Colonic mucosa (tissue), 4 donors: ENCODE measurements at regions not wholly inside any gene's neighbourhood (a gene's known extent, or its start where the extent isn't known, plus 50 kb on each side); places are given as distances from the start of the nearest gene placed in this dataset.

Source experiments
- DNase-seq: peaks from one replicate; pipeline ENCODE4 v3.0.0-alpha.2; 2020
- H3K27ac ChIP-seq: fragments of 200-600 bp; one replicate; pipeline ENCODE4 v1.8.0; 2021
- H3K27me3 ChIP-seq: fragments of 200-600 bp; one replicate; pipeline ENCODE4 v1.8.0; 2021
- H3K36me3 ChIP-seq: fragments of 200-600 bp; one replicate; pipeline ENCODE4 v1.8.0; 2021
- H3K4me1 ChIP-seq: fragments of 200-600 bp; one replicate; pipeline ENCODE4 v1.8.0; 2021; ENCODE audit warnings: mild to moderate bottlenecking
- H3K4me3 ChIP-seq: fragments of 200-600 bp; one replicate; pipeline ENCODE4 v1.8.0; 2021
- H3K9ac ChIP-seq, 2 donors: one replicate each; pipeline ENCODE4 v1.7.0; 2013; ENCODE audit warnings: control low read depth in 2 of 2, low read depth in 2 of 2, low read length in 2 of 2
- H3K9me3 ChIP-seq: fragments of 200-600 bp; one replicate; pipeline ENCODE4 v1.8.0; 2021
- CTCF ChIP-seq: fragments of 200-600 bp; IDR thresholded peaks from one replicate; pipeline ENCODE4 v1.8.0; 2022; ENCODE audit warnings: antibody characterized with exemption, mild to moderate bottlenecking
- intact Hi-C: fragments of 100-400 bp; cut with DNase I; formaldehyde crosslinking; loops from one replicate; pipeline ENCODE4 v1.14.1; 2022
- donor health status: healthy.
- donor health status: DM: no; HTN: no; CAD: no.
- donor health status: DM: no; HTN: no; CAD: no.

GRCh38 chr2:146804288-146804687 is 1040.5 kb upstream of the ACVR2A start:
- DNase-seq, result no peak
- H3K36me3 ChIP-seq, result no peaks in the 10 kb centered on the region
- no peak overlapping the region for H3K4me3 ChIP-seq
- H3K27me3 ChIP-seq, result no peaks in the 10 kb centered on the region
- no peaks in the 10 kb centered on the region for H3K9me3 ChIP-seq
- no peak overlapping the region for H3K27ac ChIP-seq
- no peak for TF ChIP-seq CTCF
- H3K4me1 ChIP-seq, result no peaks in the 10 kb centered on the region
- intact Hi-C loops, result no loop called here
- no peak overlapping the region for H3K9ac ChIP-seq

- H3K27me3 ChIP-seq, result no peaks in the 10 kb centered on the region
- H3K36me3 ChIP-seq, result no peaks in the 10 kb centered on the region
- no peak for TF ChIP-seq CTCF
- intact Hi-C loops, result no loop called here
- no peak overlapping the region for H3K27ac ChIP-seq
- H3K9me3 ChIP-seq, result no peaks in the 10 kb centered on the region
- no peak overlapping the region for H3K4me3 ChIP-seq
- no peak overlapping the region for H3K9ac ChIP-seq
- no peak for DNase-seq
- no peaks in the 10 kb centered on the region for H3K4me1 ChIP-seq
These were observed 1042.9 kb upstream of the ACVR2A start for GRCh38 chr2:146801886-146802285.

GRCh38 chr2:146786396-146786795 is 1058.4 kb upstream of the ACVR2A start:
- no peak for TF ChIP-seq CTCF
- H3K4me3 ChIP-seq, result no peak overlapping the region
- H3K9me3 ChIP-seq, result no peaks in the 10 kb centered on the region
- intact Hi-C loops, result no loop called here
- H3K27ac ChIP-seq, result no peak overlapping the region
- DNase-seq, result no peak
- H3K4me1 ChIP-seq, result no peaks in the 10 kb centered on the region
- H3K36me3 ChIP-seq, result no peaks in the 10 kb centered on the region
- no peak overlapping the region for H3K9ac ChIP-seq
- H3K27me3 ChIP-seq, result no peaks in the 10 kb centered on the region

- intact Hi-C loops, result no loop called here
These were observed 1059.7 kb upstream of the ACVR2A start for GRCh38 chr2:146785101-146785500.

GRCh38 chr2:146784602-146785001 is 1060.2 kb upstream of the ACVR2A start:
- Histone ChIP-seq H3K27ac (no peak overlapping the region), H3K36me3 (no peaks in the 10 kb centered on the region), H3K9me3 (no peaks in the 10 kb centered on the region), H3K9ac (no peak overlapping the region), H3K4me3 (no peak overlapping the region), H3K4me1 (no peaks in the 10 kb centered on the region), H3K27me3 (no peaks in the 10 kb centered on the region)
- intact Hi-C loops, result no loop called here
- no peak for TF ChIP-seq CTCF
- no peak for DNase-seq

More at GRCh38 chr2:146785101-146785500, 1059.7 kb upstream of the ACVR2A start:
- Histone ChIP-seq H3K27ac (no peak overlapping the region), H3K27me3 (no peaks in the 10 kb centered on the region), H3K9me3 (no peaks in the 10 kb centered on the region), H3K4me3 (no peak overlapping the region), H3K9ac (no peak overlapping the region), H3K4me1 (no peaks in the 10 kb centered on the region), H3K36me3 (no peaks in the 10 kb centered on the region)
- TF ChIP-seq CTCF, result no peak
- DNase-seq, result no peak

GRCh38 chr2:146777181-146777580 is 1067.6 kb upstream of the ACVR2A start:
- Histone ChIP-seq H3K4me1 (no peaks in the 10 kb centered on the region), H3K27ac (no peak overlapping the region), H3K4me3 (no peak overlapping the region), H3K9me3 (no peaks in the 10 kb centered on the region), H3K36me3 (no peaks in the 10 kb centered on the region), H3K27me3 (no peaks in the 10 kb centered on the region), H3K9ac (no peak overlapping the region)
- intact Hi-C loops, result no loop called here
- TF ChIP-seq CTCF, result no peak
- DNase-seq, result no peak
